GM19324 (cell line): ENCODE measurements at regions not wholly inside any gene's neighbourhood (a gene's known extent, or its start where the extent isn't known, plus 50 kb on each side); places are given as distances from the start of the nearest gene placed in this dataset.

Experiments used
- ATAC-seq: cut with Tn5 transposase; IDR thresholded peaks from one replicate; pipeline ENCODE4 v1.9.1; 2021; ENCODE audit warnings: mild to moderate bottlenecking, moderate library complexity; ENCODE audit not compliant: unreplicated experiment, low FRiP score

DNA sequence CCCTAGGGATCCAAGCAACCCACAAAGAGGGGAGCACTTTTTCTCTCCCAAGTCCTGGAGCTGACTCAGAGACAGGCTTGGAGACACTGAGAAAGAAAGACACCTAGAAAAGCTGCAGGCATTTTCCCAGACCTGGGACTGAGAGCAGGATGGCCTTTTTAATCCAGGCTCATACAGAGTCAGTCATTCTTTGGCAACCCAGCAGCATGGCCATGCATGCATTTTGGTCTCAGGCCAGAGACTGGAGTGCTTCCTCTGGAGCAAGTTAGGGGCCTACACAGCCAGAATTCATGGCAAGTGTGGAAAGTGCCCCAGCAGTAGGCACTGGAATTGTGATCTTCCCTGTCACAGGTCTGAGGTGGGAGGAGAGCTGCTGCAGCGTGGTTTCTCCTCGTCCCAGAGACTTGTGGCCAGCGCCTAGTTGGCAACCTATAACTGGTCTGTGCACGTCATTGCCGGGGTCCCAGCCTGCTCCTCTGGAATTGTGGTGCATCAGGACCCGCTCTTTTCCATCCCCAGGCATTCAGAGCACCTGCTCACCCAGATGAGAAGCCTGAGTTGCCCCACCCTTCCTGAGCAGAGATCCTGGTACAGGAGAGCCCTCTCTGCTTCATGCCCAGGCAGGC is 231.9 kb upstream of the RAB6C start:
- no peak for ATAC-seq

DNA sequence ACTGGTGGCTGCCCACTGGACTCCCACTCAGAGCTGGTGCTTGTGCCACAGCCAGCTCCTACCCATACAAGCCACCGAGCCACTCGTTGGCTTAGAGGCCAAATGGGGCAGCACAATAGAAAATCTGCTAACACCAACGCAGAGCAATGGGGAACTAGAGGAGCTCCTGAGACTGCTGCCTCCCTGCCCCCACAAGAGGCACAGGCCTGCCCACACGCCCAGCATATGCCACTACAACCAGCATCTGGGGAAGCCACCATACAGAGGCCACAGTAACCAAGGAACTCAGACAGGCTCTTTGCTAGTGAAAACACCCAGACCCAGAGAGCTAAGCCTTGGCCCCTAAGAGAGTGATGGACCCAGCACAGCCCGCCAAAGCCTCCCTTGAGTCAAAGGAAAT is 231.2 kb upstream of the RAB6C start:
- ATAC-seq, result no peak

DNA sequence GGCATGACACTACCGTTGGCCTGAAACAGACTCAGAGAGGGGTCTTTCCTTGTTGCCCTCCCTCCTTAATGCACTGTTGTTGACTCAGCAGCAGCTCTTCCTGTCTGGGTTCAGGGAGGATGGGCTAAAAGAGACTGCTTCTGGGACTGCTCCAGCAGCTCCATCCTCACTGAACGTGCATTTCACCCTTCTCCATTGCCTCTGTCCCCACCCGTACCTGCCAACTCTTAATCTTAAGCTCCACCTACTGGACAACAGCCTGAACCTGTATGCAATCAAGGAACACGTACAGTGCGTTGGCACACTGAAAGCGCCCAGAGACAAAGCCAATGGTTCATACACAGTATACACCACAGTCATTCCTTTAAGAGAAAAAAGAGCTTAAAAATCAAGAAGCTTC is 230.8 kb upstream of the RAB6C start:
- ATAC-seq, result no peak

DNA sequence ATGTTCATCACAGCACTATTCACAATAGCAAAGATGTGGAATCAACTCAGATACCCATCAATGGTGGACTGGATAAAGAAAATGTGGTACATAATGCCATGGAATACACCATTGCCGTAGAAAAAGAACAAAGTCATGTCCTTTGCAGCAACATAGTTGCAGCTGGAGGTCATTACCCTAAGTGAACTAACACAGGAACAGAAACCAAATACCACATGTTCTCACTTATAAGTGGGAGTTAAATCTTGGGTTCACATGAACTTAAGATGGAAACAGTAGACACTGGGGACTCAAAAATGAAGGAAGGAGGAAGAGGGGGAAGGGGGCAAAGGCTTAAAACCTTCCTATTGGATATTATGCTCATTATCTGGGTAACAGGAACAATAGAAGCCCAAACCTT is 228.1 kb upstream of the RAB6C start:
- ATAC-seq, result no peak

DNA sequence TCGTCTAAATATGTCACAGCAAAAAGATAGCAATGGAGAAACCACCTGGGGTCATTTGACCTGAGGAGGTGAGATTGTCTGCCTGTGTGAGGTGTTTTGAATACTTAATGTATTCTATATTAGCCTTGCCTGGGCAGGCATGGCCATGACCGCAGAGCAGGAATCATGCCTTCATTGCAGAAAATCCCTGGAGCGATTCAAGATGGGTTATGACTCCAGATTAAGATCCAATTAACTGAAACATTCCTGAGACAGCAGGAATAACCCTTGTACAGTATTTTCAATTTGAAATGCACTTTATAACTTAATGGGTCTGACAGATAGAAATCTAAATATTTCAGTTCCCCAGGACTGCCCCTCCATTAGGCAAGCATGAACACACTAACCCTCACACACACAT is 227.3 kb upstream of the RAB6C start:
- no peak for ATAC-seq

DNA sequence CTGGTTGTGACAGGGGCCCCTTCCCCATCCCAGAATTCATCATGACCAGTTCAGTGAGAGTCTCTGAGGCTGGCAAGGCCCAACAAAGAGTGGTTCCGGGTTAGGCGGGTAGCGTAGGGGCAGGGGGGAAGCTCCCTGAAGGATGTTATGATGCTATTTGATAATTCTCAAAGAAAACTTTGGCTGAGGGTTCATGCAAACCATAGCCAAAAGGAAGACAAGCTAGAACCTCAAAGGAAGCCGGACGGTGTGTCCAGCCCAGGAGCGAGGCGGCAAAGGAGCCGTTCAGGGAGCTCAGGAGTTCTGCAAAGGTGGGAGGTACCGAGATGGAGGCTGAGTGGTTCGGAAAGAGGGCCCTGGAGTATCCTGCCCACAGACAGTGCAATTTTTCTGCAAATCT is 226.8 kb upstream of the RAB6C start:
- no peak for ATAC-seq

DNA sequence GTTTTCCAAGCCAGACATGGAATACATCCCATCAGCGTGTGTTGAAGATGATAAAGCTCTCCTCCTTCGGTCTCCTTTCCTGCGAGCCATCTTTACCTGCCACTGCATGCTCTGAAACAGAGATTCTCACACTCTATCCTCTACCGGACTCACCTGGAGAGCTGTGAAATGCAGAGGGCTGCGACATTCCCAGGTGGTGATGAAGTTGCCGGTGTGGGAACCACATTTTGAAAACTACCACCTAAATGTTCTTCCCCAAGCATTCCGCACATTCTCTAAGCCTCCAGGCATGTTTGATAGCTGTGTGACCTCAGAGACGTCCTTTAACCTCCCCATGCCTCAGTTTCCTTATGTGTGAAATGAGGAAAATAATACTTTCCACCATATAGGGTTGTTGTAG is 226.2 kb upstream of the RAB6C start:
- no peak for ATAC-seq

DNA sequence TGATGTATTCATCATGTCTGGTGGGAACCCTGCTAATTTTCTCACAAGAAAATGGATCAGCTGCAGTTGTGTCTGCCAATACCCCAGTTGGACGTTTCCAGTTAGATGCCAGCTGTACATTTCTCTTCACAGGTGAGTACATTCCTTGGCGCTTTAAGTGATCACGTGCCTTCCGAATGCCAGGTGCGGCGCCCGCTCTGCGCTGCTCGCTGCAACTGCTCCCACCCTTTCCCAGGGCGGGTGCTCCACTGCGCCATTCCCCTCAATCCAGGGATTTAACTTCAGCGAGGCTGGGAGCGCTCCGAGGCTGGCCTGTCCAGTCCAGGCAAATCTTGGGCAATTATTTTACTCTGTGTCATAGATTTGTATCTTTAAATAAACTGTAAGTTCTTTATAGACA is 225.0 kb upstream of the RAB6C start:
- ATAC-seq, result no peak

DNA sequence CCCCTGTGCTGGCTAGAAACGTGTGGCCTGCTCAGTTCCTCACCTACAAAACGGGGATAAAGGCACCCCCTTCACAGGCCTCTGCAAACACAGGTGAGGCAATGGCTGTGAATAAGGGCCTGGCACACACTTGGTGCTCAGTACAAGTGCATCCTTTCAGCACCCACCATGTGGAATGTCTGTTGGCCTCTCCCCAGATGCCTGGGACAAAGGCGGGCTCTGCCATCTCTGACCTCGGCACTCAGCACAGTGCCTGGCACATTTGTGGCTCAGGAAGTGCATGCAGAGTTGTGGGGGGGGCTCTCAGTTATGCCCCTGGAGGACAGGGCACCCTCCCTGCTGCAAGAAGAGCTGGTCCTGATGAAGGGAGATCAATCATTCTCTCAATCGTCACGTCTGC is 224.6 kb upstream of the RAB6C start:
- no peak for ATAC-seq

DNA sequence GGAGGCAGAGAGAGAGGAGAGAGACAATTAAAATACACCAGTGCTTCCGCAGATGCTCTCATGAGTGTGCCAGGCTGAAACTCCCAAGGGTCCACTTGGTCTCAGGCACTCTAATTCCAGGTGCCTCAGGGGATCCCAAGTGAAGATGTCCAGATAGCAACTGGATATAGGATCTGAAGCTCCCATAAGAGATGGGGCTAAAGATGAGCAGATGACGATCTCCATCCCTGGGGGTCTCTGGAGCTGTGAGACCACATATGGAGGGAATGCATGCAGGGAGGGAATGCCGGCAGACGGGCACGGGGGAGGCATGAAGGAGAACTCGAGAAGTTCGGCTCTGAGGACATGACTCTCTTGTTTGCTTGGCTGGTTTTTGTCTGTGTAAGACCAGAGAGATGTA is 223.7 kb upstream of the RAB6C start:
- no peak for ATAC-seq

DNA sequence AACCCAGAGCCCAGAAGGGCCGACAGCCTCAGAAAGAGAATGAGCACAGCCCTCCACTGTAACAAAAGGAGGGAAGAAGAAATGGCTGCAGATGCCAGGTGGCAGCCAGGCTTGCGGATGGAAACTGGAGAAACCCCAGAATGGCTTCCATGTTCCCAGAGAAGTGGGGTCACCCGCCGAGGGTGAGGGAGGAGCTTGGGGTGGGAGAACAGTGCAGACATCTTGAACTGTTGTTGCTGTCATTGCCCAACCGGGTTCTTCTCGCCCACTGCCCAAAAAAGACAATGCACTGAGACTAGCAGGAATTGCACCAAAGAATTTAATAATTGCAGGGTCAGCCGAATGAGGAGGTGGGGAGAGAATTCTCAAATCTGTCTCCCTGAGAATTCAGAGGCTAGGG is 223.2 kb upstream of the RAB6C start:
- ATAC-seq, result no peak

DNA sequence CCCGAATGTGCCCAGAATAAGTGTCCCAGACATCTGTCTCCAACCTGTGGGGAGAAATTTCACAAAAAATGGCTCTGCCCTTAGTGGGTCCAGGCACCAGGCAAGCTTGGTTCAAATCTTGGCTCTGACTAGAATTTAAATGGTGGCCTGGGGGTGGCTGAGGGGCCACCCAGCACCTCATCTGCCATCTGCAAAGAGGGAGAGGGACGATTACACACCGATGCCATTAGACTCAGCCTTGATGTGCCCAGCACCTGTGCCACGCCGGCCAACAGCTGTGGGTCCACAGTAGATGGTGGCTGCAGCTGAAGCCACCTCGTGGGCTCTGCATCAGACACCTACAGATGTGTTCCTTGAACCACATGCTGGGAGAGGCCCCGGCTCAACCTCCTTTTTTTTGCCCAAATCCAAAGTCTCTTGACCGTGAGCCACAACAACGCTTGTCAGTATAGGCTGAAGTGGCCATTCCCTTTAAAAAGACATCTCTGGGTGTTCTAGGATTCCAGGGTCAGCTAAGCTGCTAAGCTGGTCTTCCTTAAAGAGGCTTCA is 222.0 kb upstream of the RAB6C start:
- no peak for ATAC-seq

DNA sequence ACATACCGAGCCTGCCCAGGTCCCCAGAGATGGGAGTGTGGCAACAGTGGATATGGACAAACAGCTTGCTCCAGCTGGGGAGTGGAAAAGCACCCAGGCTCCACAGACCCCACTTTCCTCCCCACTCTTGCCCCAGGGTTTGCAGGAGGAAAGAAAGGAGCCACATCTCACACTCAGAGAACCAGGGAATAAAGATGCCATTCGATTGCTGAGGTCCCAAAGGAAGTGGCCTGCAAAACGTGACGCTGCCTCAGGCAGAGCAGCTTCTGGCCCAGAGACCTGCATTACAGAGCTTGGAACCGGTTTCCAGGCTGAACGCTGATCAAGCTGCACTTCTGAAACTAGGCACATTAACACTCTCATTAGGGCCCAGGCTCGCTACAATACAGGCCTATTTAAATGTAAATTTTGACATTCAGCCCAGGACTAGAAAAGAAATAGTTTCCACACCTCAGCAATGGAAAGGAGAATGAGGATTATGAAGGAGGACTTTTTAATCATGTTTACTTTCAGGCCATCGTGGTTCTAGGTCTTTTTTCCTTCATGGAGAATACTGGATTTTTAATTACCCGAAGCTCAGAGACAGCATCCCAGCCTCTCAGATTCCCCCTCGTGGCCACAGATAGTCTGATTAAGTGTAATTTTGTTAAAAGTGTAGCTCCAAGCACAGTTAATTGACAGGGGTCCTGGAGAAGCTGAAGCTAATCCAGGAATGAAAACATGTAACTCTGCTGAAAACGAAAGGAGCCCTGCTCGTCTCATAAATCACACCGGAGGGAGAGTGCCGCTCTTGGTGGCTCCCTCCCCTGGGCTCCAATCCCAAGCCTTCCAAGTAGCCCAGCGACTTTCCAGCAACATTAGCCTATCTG is 221.3 kb upstream of the RAB6C start:
- ATAC-seq, result no peak

DNA sequence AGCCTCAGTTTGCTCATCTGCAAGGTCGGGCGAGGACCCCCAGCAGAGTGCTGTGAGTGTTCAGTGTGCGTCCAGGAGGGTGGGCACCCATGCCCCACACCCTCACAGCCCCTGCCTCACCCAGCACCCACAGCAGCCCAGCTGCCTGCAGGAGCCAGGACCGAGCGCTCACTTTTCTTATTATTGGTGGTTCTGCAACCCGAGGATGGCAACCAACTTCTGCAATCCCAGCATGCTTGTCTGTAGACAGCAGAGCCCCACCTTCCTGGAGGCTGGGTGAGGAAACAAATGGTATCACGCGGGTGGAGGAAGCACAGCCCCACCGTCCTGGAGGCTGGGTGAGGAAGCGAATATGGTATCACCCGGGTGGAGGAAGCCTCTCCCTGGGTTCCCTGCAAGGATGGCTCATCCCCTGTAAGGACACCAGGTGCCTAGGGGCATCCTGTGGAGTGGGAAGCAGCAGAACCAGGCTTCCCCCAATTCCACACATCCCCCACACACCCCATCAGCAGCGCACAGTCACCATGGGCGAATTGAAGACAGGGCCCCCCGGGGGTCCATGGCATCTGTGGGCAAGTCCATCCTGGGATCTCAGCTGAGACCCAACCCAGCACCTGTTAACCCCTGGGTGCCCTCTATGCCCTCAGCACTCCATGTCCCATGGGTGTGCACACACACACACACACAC is 220.5 kb upstream of the RAB6C start:
- ATAC-seq, result no peak

DNA sequence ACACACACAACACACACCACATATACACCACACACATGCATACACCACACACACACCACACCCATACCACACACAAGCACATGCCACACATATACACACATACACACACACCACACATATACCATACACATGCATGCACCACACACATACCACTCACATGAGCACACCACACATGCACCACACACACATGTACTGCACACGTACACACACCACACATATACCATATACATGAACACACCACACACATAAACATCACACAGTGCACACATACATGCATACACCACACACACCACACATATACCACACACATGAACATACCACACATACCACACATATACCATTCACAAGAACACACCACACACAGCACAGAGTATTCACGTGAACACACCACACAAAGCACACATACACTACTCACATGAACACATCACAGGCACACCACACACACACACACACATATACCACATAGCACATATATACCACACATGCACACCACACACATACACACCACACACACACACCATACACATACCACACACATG is 219.9 kb upstream of the RAB6C start:
- no peak for ATAC-seq

DNA sequence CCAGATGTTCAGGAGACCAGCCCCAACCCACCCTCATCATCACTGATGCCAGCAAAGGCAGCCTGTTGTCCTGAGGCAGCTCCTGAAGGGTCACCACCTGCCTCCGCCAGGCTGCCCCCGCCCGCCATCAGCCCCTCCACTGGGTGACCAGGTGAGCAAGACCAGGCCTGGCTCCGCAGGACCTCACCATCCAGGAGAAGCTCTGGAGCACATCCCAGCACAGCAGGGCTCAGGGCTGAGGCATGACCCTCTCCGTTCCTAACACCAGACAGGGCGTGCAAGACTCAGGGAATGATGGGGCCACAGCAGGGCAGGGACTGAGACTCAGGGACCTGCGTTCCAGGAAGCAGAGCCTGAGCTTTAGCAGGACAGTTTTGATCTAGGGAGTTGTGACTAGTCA is 218.8 kb upstream of the RAB6C start:
- ATAC-seq, result no peak

DNA sequence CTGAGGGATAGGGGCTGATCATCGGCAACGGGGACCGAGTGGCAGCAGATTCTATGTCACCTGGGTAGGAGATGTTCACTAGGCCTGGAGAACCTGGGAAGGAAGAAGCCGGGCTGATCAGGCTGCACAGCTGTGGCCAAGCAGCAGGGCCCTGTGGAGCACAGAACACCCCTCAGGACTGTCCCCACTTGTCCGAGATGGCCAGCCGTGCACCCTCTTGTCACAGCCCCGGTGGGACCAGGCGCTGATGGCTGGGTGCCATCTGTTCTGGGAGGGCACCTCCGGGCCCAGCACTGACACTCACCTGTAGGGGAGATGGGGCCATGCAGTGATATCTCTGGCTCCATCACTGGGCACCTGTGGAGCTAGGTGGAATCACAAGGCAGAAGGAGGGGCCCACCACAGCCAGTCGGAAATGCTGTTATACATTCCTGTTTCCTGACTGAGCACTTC is 217.9 kb upstream of the RAB6C start:
- ATAC-seq, result no peak

DNA sequence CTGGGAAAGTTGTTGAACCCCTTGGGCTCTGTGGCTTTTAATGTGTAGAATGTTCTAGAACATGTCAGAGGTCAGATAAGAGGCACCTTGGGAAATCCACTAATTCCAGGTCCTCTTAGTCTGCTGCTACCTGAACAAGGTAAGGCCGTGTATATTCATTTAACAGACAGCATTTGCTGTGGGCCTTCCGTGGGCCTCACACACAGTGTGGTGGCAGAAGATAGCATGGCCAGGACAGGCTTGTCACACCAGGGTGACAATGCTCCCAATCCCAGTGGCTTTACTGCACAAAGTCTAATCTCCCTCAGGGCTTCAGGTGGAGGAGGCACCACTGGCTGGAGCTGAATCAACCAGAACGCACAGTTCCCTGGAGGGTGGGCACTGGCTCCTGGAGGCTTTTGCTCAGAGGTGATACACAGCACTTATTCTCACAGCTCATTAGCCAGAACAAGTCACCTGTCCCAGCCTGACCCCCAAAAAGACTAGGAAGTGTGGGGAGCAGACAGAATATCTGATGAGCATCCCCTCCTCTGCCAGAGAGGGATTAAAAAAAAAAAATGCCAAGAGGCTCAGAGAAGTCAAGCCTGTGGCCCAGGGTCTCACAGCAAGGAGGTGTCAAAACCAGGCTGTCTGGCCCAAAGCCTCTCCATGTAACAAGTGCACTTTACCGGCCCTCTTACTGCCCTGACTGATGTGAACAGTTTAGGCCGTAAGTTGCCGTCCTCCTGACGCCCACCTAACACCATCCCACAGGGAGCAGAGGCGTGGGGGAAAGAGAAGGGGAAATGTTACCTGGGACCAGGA is 216.9 kb upstream of the RAB6C start:
- ATAC-seq, result no peak

DNA sequence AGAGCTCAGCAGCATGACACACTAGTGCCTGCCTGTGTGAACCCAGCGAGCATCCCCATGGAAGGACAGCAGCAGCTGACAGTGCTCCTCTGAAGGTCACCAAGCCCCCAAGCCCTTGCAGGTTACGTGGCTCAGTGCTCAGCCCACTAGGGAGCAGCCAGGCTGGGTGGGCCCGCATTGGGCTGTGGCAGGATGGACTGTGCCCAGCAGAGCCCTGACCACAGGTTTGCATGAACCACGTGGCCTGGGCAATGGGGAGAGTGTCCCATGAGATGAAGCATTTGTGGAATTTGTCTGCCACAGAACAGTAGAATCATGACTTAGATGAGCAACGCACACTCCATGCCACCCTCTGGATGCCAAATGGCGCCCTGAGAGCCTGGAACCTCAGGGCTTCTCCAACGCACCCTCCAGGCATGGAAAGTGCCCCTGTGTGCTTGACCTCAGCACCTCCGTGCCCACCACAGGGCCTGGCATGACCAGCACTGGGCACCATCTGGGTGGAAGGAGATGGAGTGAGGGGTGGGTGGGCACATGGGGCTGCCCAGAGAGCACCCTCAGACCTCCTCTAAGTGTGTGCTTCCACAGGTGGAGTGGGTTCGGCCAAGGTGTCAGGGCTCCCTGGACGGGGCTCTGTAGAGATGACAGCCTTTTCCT is 216.1 kb upstream of the RAB6C start:
- no peak for ATAC-seq

DNA sequence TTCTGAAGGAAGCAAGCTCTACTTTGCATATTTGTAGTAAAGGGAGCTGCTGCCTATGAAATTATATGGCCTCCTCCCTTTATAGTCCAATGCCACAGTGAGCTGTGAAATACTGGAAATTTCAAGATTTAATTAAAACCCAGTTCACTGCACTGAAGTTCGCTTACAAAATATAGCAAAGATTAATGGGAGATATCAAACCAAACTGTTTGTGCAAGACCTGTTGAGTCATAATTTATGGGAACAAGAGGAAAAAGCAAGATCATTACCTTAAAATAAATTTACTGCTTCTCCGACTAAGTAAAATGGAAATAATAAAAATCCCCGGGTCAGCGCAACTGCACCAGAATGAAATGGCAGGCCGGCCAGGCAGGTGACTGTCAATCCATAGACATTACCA is 215.5 kb upstream of the RAB6C start:
- ATAC-seq, result no peak
